HepG2 (cell line): ENCODE measurements at regions not wholly inside any gene's neighbourhood (a gene's known extent, or its start where the extent isn't known, plus 50 kb on each side); places are given as distances from the start of the nearest gene placed in this dataset.

ENCODE experiments used
- BCL6 ChIP-seq: IDR thresholded peaks from 2 replicates; pipeline ENCODE4 v1.6.1; 2016; ENCODE audit warnings: missing genetic modification reagents, missing compliant biosample characterization
- CTCF ChIP-seq: sonication (generic); formaldehyde crosslinking; IDR thresholded peaks from 2 replicates; pipeline ENCODE4 v1.5.0; 2020; ENCODE audit warnings: mild to moderate bottlenecking, missing genetic modification reagents, moderate library complexity
- EP300 ChIP-seq, 3 experiments: sonication (generic) in 1 of 3; formaldehyde crosslinking in 1 of 3; IDR thresholded peaks; 2 replicates each; pipeline versions ENCODE4 v1.5.1 to v1.6.1; 2011 to 2020; ENCODE audit warnings: low read depth in 2 of 3, low read length in 2 of 3, borderline replicate concordance in 1 of 3, improper control_type of control experiment in 1 of 3, mild to moderate bottlenecking in 1 of 3, missing genetic modification reagents in 1 of 3, moderate library complexity in 1 of 3
- GMEB1 ChIP-seq: sonication (generic); formaldehyde crosslinking; IDR thresholded peaks from 2 replicates; pipeline ENCODE4 v1.5.1; 2020; ENCODE audit warnings: missing genetic modification reagents, mild to moderate bottlenecking, borderline replicate concordance
- HBP1 ChIP-seq: IDR thresholded peaks from 2 replicates; pipeline ENCODE4 v1.6.1; 2016; ENCODE audit warnings: low read depth, control low read depth
- HDAC2 ChIP-seq: sonication (generic); formaldehyde crosslinking; IDR thresholded peaks from 2 replicates; pipeline ENCODE4 v1.4.0; 2020; ENCODE audit warnings: missing genetic modification reagents
- IRF2 ChIP-seq: IDR thresholded peaks from 2 replicates; pipeline ENCODE4 v1.6.1; 2018; ENCODE audit warnings: missing genetic modification reagents, missing compliant biosample characterization
- KLF6 ChIP-seq: IDR thresholded peaks from 2 replicates; pipeline ENCODE4 v1.8.0; 2016; ENCODE audit warnings: missing biosample characterization, missing genetic modification reagents
- MXD1 ChIP-seq: sonication (generic); formaldehyde crosslinking; IDR thresholded peaks from 2 replicates; pipeline ENCODE4 v1.4.0; 2020; ENCODE audit warnings: mild to moderate bottlenecking, missing genetic modification reagents
- MXD4 ChIP-seq: IDR thresholded peaks from 2 replicates; pipeline ENCODE4 v1.6.1; 2016; ENCODE audit warnings: mild to moderate bottlenecking, missing biosample characterization, missing genetic modification reagents
- NR2C2 ChIP-seq: sonication (generic); formaldehyde crosslinking; IDR thresholded peaks from 2 replicates; pipeline ENCODE4 v1.4.0; 2020; ENCODE audit warnings: missing genetic modification reagents, mild to moderate bottlenecking, moderate library complexity, borderline replicate concordance
- ZNF883 ChIP-seq: sonication (generic); formaldehyde crosslinking; IDR thresholded peaks from 2 replicates; pipeline ENCODE4 v1.5.1; 2020; ENCODE audit warnings: mild to moderate bottlenecking, missing genetic modification reagents; ENCODE audit errors: not compliant biosample characterization

GRCh38 chrX:33307911-33308354 is 96.6 kb upstream of the DMD start:
- TF ChIP-seq MXD4 (CRISPR knock-in tag) (no peak), BCL6 (CRISPR knock-in tag) (no peak), HBP1 (CRISPR knock-in tag) (no peak), EP300 (IDR thresholded peaks at IDR 0.05; ENCODE audit: low read depth in 2 of 2, low read length in 2 of 2) (no peak), EP300 (CRISPR knock-in tag; IDR thresholded peaks at IDR 0.05; ENCODE audit: borderline replicate concordance) (no peak), NR2C2 (CRISPR knock-in tag) (no peak), KLF6 (CRISPR knock-in tag) (no peak), ZNF883 (CRISPR knock-in tag) (no peak), IRF2 (CRISPR knock-in tag) (no peak), MXD1 (CRISPR knock-in tag) (no peak), CTCF (CRISPR knock-in tag) (no peak), HDAC2 (CRISPR knock-in tag) (no peak), GMEB1 (CRISPR knock-in tag) (no peak)
